ENCODE measurements at regions not wholly inside any gene's neighbourhood (a gene's known extent, or its start where the extent isn't known, plus 50 kb on each side); places are given as distances from the start of the nearest gene placed in this dataset.
A peak's percentile ranks its signal among the peaks of the same experiment; 100 is the strongest.

GRCh38 chr6:109237077-109237985 lies 142.0 kb downstream of the CEP57L1 start (continued):
- TF ChIP-seq CEBPZ (IDR thresholded peaks at IDR 0.05; ENCODE audit: borderline replicate concordance, low read depth, low read length) (no peak), NR1H2 (CRISPR knock-in tag; IDR thresholded peaks at IDR 0.05) (no peak), SAFB (IDR thresholded peaks at IDR 0.05; ENCODE audit: borderline replicate concordance, low read depth, low read length) (no peak), ATF6 (CRISPR knock-in tag; IDR thresholded peaks at IDR 0.05) (no peak), HES1 (IDR thresholded peaks at IDR 0.05; ENCODE audit: low read depth) (peak; percentile 38), OTX1 (CRISPR knock-in tag; IDR thresholded peaks at IDR 0.05) (no peak), DEAF1 (CRISPR knock-in tag; IDR thresholded peaks at IDR 0.05) (no peak), ZNF778 (CRISPR knock-in tag; IDR thresholded peaks at IDR 0.05) (no peak), IRF2 (CRISPR knock-in tag; IDR thresholded peaks at IDR 0.05) (no peak), SIRT6 (IDR thresholded peaks at IDR 0.05; ENCODE audit: low read depth, low read length) (no peak), BRD4 (IDR thresholded peaks at IDR 0.05) (no peak), CHCHD3 (CRISPR knock-in tag; IDR thresholded peaks at IDR 0.05) (no peak), ZNF143 (CRISPR knock-in tag; IDR thresholded peaks at IDR 0.05) (no peak), KHSRP (IDR thresholded peaks at IDR 0.05) (peak; percentile 62)
- TF ChIP-seq, protein P1, sequence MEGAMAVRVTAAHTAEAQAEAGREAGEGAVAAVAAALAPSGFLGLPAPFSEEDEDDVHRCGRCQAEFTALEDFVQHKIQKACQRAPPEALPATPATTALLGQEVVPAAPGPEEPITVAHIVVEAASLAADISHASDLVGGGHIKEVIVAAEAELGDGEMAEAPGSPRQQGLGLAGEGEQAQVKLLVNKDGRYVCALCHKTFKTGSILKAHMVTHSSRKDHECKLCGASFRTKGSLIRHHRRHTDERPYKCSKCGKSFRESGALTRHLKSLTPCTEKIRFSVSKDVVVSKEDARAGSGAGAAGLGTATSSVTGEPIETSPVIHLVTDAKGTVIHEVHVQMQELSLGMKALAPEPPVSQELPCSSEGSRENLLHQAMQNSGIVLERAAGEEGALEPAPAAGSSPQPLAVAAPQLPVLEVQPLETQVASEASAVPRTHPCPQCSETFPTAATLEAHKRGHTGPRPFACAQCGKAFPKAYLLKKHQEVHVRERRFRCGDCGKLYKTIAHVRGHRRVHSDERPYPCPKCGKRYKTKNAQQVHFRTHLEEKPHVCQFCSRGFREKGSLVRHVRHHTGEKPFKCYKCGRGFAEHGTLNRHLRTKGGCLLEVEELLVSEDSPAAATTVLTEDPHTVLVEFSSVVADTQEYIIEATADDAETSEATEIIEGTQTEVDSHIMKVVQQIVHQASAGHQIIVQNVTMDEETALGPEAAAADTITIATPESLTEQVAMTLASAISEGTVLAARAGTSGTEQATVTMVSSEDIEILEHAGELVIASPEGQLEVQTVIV (CRISPR knock-in tag; IDR thresholded peaks at IDR 0.05; ENCODE audit: borderline replicate concordance) = no peak
- TF ChIP-seq, protein P2, sequence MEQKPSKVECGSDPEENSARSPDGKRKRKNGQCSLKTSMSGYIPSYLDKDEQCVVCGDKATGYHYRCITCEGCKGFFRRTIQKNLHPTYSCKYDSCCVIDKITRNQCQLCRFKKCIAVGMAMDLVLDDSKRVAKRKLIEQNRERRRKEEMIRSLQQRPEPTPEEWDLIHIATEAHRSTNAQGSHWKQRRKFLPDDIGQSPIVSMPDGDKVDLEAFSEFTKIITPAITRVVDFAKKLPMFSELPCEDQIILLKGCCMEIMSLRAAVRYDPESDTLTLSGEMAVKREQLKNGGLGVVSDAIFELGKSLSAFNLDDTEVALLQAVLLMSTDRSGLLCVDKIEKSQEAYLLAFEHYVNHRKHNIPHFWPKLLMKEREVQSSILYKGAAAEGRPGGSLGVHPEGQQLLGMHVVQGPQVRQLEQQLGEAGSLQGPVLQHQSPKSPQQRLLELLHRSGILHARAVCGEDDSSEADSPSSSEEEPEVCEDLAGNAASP (IDR thresholded peaks at IDR 0.05) = no peak

Measured in K562 (cell line).